Gastrocnemius medialis (tissue), 4 donors: ENCODE measurements at regions not wholly inside any gene's neighbourhood (a gene's known extent, or its start where the extent isn't known, plus 50 kb on each side); places are given as distances from the start of the nearest gene placed in this dataset.

ENCODE experiments used
- POLR2A ChIP-seq, 2 donors: fragments of 450-650 bp; IDR thresholded peaks; one replicate each; pipeline ENCODE4 v1.6.1; 2017; ENCODE audit warnings: antibody characterized with exemption in 2 of 2, mild to moderate bottlenecking in 2 of 2, moderate library complexity in 2 of 2
- TF ChIP-seq, protein P1 (sequence below), 5 experiments: fragments of 450-650 bp in 3 of 5; fragments of 200-600 bp in 2 of 5; sonication (generic) in 2 of 5; IDR thresholded peaks in 4 of 5; conservative IDR thresholded peaks in 1 of 5; 1 replicate in 4 of 5; 2 replicates in 1 of 5; pipeline ENCODE4 v1.5.1; 2016 to 2019; ENCODE audit warnings: antibody characterized with exemption in 5 of 5, mild to moderate bottlenecking in 3 of 5, moderate library complexity in 3 of 5

GRCh38 chr18:22099925-22100324 is 69.5 kb upstream of the GATA6 start:
- TF ChIP-seq, protein P1, sequence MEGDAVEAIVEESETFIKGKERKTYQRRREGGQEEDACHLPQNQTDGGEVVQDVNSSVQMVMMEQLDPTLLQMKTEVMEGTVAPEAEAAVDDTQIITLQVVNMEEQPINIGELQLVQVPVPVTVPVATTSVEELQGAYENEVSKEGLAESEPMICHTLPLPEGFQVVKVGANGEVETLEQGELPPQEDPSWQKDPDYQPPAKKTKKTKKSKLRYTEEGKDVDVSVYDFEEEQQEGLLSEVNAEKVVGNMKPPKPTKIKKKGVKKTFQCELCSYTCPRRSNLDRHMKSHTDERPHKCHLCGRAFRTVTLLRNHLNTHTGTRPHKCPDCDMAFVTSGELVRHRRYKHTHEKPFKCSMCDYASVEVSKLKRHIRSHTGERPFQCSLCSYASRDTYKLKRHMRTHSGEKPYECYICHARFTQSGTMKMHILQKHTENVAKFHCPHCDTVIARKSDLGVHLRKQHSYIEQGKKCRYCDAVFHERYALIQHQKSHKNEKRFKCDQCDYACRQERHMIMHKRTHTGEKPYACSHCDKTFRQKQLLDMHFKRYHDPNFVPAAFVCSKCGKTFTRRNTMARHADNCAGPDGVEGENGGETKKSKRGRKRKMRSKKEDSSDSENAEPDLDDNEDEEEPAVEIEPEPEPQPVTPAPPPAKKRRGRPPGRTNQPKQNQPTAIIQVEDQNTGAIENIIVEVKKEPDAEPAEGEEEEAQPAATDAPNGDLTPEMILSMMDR (IDR thresholded peaks at IDR 0.05 in 4 of 5, conservative IDR thresholded peaks at IDR 0.05 in 1 of 5) = no peak
- TF ChIP-seq POLR2A (IDR thresholded peaks at IDR 0.05) = no peak
